ENCODE measurements at regions not wholly inside any gene's neighbourhood (a gene's known extent, or its start where the extent isn't known, plus 50 kb on each side); places are given as distances from the start of the nearest gene placed in this dataset.
"Not testable (repeated sequence)": the region's sequence is repeated elsewhere in the genome, so short reads cannot be mapped to it uniquely, and the experiment has no call there.

DNA sequence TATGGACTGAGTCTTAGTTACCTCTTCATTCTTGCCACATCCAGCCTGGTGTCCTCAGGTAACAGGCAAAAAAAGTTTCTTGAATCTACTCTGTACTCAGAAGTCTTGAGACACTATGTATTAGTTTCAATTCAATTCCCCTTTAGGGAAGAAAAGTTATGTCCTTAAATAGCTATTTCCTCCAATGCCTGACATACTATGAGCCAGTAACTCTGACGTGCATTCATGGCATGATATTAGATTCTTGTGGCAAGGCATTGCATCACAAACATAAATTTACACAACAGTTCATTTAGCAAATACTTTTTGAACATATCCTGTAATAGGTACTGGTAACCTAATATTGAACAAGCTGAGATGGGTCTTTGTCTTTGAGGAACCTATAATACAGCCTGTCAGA is 109.3 kb upstream of the FOXB1 start:
- Histone ChIP-seq H3K9me3 (no peaks in the 10 kb centered on the region), H3K4me1 (no peaks in the 10 kb centered on the region), H3K4me3 (no peak overlapping the region), H3K27me3 (no peaks in the 10 kb centered on the region), H3K9ac (ENCODE audit: low read depth in 2 of 2, low read length in 2 of 2) (no peak overlapping the region), H3K36me3 (no peaks in the 10 kb centered on the region), H3K27ac (no peak overlapping the region)
- TF ChIP-seq, protein P1, sequence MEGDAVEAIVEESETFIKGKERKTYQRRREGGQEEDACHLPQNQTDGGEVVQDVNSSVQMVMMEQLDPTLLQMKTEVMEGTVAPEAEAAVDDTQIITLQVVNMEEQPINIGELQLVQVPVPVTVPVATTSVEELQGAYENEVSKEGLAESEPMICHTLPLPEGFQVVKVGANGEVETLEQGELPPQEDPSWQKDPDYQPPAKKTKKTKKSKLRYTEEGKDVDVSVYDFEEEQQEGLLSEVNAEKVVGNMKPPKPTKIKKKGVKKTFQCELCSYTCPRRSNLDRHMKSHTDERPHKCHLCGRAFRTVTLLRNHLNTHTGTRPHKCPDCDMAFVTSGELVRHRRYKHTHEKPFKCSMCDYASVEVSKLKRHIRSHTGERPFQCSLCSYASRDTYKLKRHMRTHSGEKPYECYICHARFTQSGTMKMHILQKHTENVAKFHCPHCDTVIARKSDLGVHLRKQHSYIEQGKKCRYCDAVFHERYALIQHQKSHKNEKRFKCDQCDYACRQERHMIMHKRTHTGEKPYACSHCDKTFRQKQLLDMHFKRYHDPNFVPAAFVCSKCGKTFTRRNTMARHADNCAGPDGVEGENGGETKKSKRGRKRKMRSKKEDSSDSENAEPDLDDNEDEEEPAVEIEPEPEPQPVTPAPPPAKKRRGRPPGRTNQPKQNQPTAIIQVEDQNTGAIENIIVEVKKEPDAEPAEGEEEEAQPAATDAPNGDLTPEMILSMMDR (IDR thresholded peaks at IDR 0.05): no peak
- intact Hi-C loops (cut with DNase I): no loop called here
- no peak for DNase-seq

DNA sequence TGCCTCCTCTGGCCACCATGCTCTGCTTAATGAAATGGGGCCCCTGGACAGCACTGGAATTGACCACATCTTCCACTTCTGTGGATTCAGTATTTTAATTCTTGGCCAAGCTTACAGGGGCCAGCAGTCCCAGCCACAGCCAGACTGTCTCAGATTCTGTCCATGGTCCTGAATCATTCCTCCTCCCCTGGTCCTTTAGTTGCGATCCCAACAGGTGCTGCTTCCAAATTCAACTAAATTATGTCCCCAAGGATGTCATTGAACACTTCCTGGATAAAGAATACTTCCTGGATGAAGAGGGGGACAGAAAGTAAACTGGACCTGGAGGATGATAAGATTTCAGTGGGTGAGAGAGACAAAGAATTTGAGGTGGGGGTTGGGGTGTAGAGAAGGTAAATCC is 111.1 kb upstream of the FOXB1 start:
- intact Hi-C loops (cut with DNase I): no loop called here
- H3K4me3 ChIP-seq: no peak overlapping the region
- no peaks in the 10 kb centered on the region for H3K36me3 ChIP-seq
- no peaks in the 10 kb centered on the region for H3K4me1 ChIP-seq
- TF ChIP-seq, protein P1 (IDR thresholded peaks at IDR 0.05): no peak
- DNase-seq: no peak
- no peak overlapping the region for H3K27ac ChIP-seq
- no peaks in the 10 kb centered on the region for H3K9me3 ChIP-seq
- H3K9ac ChIP-seq (ENCODE audit: low read depth in 2 of 2, low read length in 2 of 2): no peak overlapping the region
- H3K27me3 ChIP-seq: no peaks in the 10 kb centered on the region

DNA sequence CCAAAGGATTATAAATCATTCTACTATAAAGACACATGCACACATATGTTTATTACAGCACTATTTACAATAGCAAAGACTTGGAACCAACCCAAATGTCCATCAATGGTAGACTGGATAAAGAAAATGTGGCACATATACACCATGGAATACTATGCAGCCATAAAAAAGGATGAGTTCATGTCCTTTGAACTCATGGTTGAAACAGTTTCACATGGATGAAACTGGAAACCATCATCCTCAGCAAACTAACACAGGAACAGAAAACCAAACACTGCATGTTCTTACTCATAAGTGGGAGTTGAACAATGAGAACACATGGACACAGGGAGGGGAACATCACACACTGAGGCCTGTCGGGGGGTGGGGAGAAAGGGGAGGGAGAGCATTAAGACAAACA is 116.2 kb upstream of the FOXB1 start:
- H3K27ac ChIP-seq; H3K9me3 ChIP-seq; DNase-seq; H3K9ac ChIP-seq (ENCODE audit: low read depth in 2 of 2, low read length in 2 of 2); H3K36me3 ChIP-seq; H3K4me3 ChIP-seq; H3K4me1 ChIP-seq; intact Hi-C loops (cut with DNase I); H3K27me3 ChIP-seq: not testable (repeated sequence)

DNA sequence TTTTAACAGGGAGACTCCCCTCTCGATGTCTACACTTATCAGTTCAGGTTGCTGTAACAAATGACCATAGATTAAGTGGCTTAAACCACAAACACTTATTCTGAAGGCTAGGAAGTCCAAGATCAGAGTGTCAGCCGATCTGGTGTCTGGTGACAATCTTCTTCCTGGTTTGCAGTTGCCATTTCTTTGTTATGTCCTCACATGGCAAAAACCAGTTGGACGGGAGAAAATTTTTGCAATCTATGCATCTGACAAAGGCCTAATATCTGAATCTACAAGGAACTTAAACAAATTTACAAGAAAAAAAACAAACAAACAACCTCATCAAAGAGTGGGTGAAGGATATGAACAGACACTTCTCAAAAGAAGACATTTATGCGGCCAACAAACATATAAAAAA is 116.9 kb upstream of the FOXB1 start:
- no peak overlapping the region for H3K4me3 ChIP-seq
- DNase-seq: no peak
- intact Hi-C loops (cut with DNase I): no loop called here
- no peaks in the 10 kb centered on the region for H3K27me3 ChIP-seq
- H3K36me3 ChIP-seq: no peaks in the 10 kb centered on the region
- H3K9ac ChIP-seq (ENCODE audit: low read depth in 2 of 2, low read length in 2 of 2): no peak overlapping the region
- TF ChIP-seq, protein P1 (IDR thresholded peaks at IDR 0.05): no peak
- no peaks in the 10 kb centered on the region for H3K9me3 ChIP-seq
- no peaks in the 10 kb centered on the region for H3K4me1 ChIP-seq
- H3K27ac ChIP-seq: no peak overlapping the region

DNA sequence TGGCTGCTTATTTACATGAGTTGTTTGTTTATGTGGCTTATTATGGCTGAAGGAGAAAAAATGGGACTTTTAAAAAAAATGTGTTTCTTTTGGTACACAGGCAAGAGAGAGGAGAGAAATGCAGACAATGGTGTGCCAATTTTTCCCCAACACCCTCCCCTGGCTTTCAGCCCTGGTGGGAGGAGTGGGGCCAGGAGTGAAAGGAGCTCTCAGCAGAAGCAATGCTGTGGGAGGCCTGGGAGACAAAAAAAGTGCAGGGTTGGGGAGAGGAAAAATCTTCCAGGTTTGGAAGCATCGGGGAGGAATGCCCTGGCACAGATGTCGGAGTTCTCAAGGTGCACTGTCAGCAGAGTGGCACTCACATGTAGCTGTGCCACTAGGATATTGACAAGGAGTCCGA is 117.7 kb upstream of the FOXB1 start:
- H3K9ac ChIP-seq (ENCODE audit: low read depth in 2 of 2, low read length in 2 of 2): no peak overlapping the region
- H3K4me1 ChIP-seq: no peaks in the 10 kb centered on the region
- no peaks in the 10 kb centered on the region for H3K27me3 ChIP-seq
- no peaks in the 10 kb centered on the region for H3K9me3 ChIP-seq
- H3K4me3 ChIP-seq: no peak overlapping the region
- H3K36me3 ChIP-seq: no peaks in the 10 kb centered on the region
- TF ChIP-seq, protein P1 (IDR thresholded peaks at IDR 0.05): no peak
- no peak overlapping the region for H3K27ac ChIP-seq
- DNase-seq: no peak
- intact Hi-C loops (cut with DNase I): no loop called here

DNA sequence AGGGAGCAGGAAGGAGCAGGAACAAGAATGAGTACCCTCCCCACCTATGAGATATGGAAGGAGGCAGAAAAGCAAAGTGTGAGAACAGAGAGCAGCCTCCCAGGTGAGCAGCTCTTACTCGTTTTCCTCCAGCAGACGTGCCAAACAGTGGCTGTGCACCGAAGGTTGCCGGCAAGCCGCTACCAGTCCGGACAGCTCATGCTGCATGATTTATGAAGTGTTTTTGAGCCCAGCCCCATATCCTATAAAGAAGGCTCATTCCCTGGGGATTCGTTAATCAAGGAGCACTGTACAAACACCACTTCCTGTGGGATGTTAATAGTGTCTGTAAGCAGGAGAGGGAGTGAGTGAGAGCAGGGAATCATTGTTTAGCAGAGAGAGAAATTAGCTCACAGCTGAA is 118.3 kb upstream of the FOXB1 start:
- Histone ChIP-seq H3K4me1 (no peaks in the 10 kb centered on the region), H3K36me3 (no peaks in the 10 kb centered on the region), H3K9ac (ENCODE audit: low read depth in 2 of 2, low read length in 2 of 2) (no peak overlapping the region), H3K27ac (no peak overlapping the region), H3K4me3 (no peak overlapping the region), H3K27me3 (no peaks in the 10 kb centered on the region), H3K9me3 (no peaks in the 10 kb centered on the region)
- intact Hi-C loops (cut with DNase I): no loop called here
- DNase-seq: no peak
- TF ChIP-seq, protein P1 (IDR thresholded peaks at IDR 0.05): no peak

All from colonic mucosa (tissue), 4 donors.